ENCODE measurements at regions not wholly inside any gene's neighbourhood (a gene's known extent, or its start where the extent isn't known, plus 50 kb on each side); places are given as distances from the start of the nearest gene placed in this dataset.

DNA sequence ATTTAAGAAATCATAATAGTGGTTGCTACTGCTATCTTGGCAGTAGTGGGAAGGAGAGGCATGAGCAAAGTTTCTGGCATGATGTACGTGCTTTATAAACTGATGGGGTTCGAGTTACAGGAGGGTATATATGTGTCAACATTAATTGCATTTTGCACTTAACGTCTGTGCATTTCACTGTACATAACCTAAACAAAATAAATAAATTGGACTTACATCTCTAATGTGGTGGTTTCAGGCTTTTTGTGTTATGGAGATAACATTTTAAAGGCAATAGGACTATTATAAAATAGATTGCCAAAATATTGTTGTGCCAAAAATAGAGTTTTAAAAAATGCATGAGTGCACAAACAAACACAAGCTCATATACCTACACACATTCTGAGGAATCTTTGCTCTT is 1001.1 kb upstream of the GJE1 start:
- TF ChIP-seq EZH2 (IDR thresholded peaks at IDR 0.05; ENCODE audit: insufficient read depth, poor library complexity, severe bottlenecking), result no peak
- TF ChIP-seq EZH2phosphoT487 (IDR thresholded peaks at IDR 0.05; ENCODE audit: insufficient read depth, low read depth), result no peak

All from GM23248 (cell line).